ENCODE measurements at regions not wholly inside any gene's neighbourhood (a gene's known extent, or its start where the extent isn't known, plus 50 kb on each side); places are given as distances from the start of the nearest gene placed in this dataset.

- Histone ChIP-seq H3K4me3 (replicated peaks; ENCODE audit: insufficient read depth, low read length) (no peak overlapping the region), H3K27me3 (ENCODE audit: insufficient read depth, poor library complexity, severe bottlenecking) (no peaks in the 10 kb centered on the region), H3K27ac (replicated peaks) (no peak overlapping the region)
- TF ChIP-seq REST (IDR thresholded peaks at IDR 0.05; ENCODE audit: insufficient replicate concordance, low read depth) (no peak), POLR2AphosphoS5 (IDR thresholded peaks at IDR 0.05; ENCODE audit: low read depth) (no peak), CTCF (IDR thresholded peaks at IDR 0.05; ENCODE audit: insufficient read depth, low read length) (no peak), GABPA (IDR thresholded peaks at IDR 0.05; ENCODE audit: low read depth) (no peak), SPI1 (IDR thresholded peaks at IDR 0.05; ENCODE audit: borderline replicate concordance, low read depth) (no peak)
- no peak for DNase-seq (ENCODE audit: low read depth in 1 of 2, low spot score in 1 of 2)
Observed at GRCh38 chr15:25248583-25249235, 190.1 kb downstream of the UBE3A start.

- DNase-seq (ENCODE audit: low read depth in 1 of 2, low spot score in 1 of 2): no peak
- Histone ChIP-seq H3K4me3 (replicated peaks; ENCODE audit: insufficient read depth, low read length) (no peak overlapping the region), H3K27ac (replicated peaks) (no peak overlapping the region), H3K27me3 (ENCODE audit: insufficient read depth, poor library complexity, severe bottlenecking) (no peaks in the 10 kb centered on the region)
- TF ChIP-seq POLR2AphosphoS5 (IDR thresholded peaks at IDR 0.05; ENCODE audit: low read depth): no peak
- no peak for TF ChIP-seq CTCF (IDR thresholded peaks at IDR 0.05; ENCODE audit: insufficient read depth, low read length)
- TF ChIP-seq GABPA (IDR thresholded peaks at IDR 0.05; ENCODE audit: low read depth): no peak
- TF ChIP-seq SPI1 (IDR thresholded peaks at IDR 0.05; ENCODE audit: borderline replicate concordance, low read depth): no peak
- TF ChIP-seq REST (IDR thresholded peaks at IDR 0.05; ENCODE audit: insufficient replicate concordance, low read depth): no peak
Observed at GRCh38 chr15:25249236-25250010, 189.4 kb downstream of the UBE3A start.

- Histone ChIP-seq H3K4me3 (replicated peaks; ENCODE audit: insufficient read depth, low read length) (no peak overlapping the region), H3K27ac (replicated peaks) (no peak overlapping the region), H3K27me3 (ENCODE audit: insufficient read depth, poor library complexity, severe bottlenecking) (no peaks in the 10 kb centered on the region)
- no peak for DNase-seq (ENCODE audit: low read depth in 1 of 2, low spot score in 1 of 2)
- no peak for TF ChIP-seq POLR2AphosphoS5 (IDR thresholded peaks at IDR 0.05; ENCODE audit: low read depth)
- TF ChIP-seq REST (IDR thresholded peaks at IDR 0.05; ENCODE audit: insufficient replicate concordance, low read depth): no peak
- no peak for TF ChIP-seq SPI1 (IDR thresholded peaks at IDR 0.05; ENCODE audit: borderline replicate concordance, low read depth)
- TF ChIP-seq CTCF (IDR thresholded peaks at IDR 0.05; ENCODE audit: insufficient read depth, low read length): no peak
- no peak for TF ChIP-seq GABPA (IDR thresholded peaks at IDR 0.05; ENCODE audit: low read depth)
Observed at GRCh38 chr15:25250011-25250596, 188.7 kb downstream of the UBE3A start.

Measured in HL-60 (cell line).